ENCODE measurements at regions not wholly inside any gene's neighbourhood (a gene's known extent, or its start where the extent isn't known, plus 50 kb on each side); places are given as distances from the start of the nearest gene placed in this dataset.

- TF ChIP-seq EZH2 (IDR thresholded peaks at IDR 0.05; ENCODE audit: low read length, unreplicated experiment) (no peak), CTCF (conservative IDR thresholded peaks at IDR 0.05; ENCODE audit: low read depth, low read length) (no peak), EZH2phosphoT487 (IDR thresholded peaks at IDR 0.05; ENCODE audit: borderline replicate concordance, low read length) (no peak)
Measured at GRCh38 chr4:122528879-122529278, 72.4 kb upstream of the IL2 start.
